A549 (cell line): ENCODE measurements at regions not wholly inside any gene's neighbourhood (a gene's known extent, or its start where the extent isn't known, plus 50 kb on each side); places are given as distances from the start of the nearest gene placed in this dataset.

Experiments
- ATAC-seq, 2 experiments: fragments of 200-7000 bp in 1 of 2; fragments of >200 bp in 1 of 2; cut with Nextera tagmentation in 1 of 2; cut with Tn5 transposase in 1 of 2; 3 replicates each; pipeline versions ENCODE4 v1.8.0 to v1.9.1; 2018 to 2020; ENCODE audit warnings: mild to moderate bottlenecking in 1 of 2, moderate library complexity in 1 of 2
- CTCF ChIA-PET: fragments of 300-600 bp; sonication (Branson Sonifier 250); formaldehyde crosslinking; extraction: SDS; loops from one replicate; lab custom pipeline; 2021; ENCODE audit warnings: antibody characterized with exemption, inconsistent platforms; lab: Yijun Ruan, JAX
- POLR2A ChIA-PET: fragments of 350-600 bp; formaldehyde crosslinking; extraction: SDS; loops from one replicate; lab custom pipeline; 2021; ENCODE audit warnings: antibody characterized with exemption, inconsistent platforms; lab: Yijun Ruan, JAX
- DNase-seq, 2 experiments: peaks; one replicate each; pipeline versions ENCODE4 v3.0.0 to v3.0.0-alpha.2; 2011 to 2016; ENCODE audit warnings: low read depth in 1 of 2, low spot score in 1 of 2
- FAIRE-seq: peaks from 2 replicates; lab custom pipeline; 2011; peaks lifted over from hg19 to GRCh38; lab: Jason Lieb, UNC
- H3K27ac ChIP-seq, 2 experiments: fragments of >200 bp; sonication (Bioruptor Twin); formaldehyde crosslinking; 3 replicates each; pipeline ENCODE4 v1.5.1; 2016 to 2017
- H3K4me1 ChIP-seq: fragments of >200 bp; sonication (Bioruptor Twin); formaldehyde crosslinking; 3 replicates; pipeline ENCODE4 v1.6.1; 2016
- H3K4me2 ChIP-seq: fragments of >200 bp; sonication (Bioruptor Twin); formaldehyde crosslinking; 3 replicates; pipeline ENCODE4 v1.6.1; 2016
- H3K4me3 ChIP-seq: fragments of >200 bp; sonication (Bioruptor Twin); formaldehyde crosslinking; 3 replicates; pipeline ENCODE4 v1.5.1; 2016
- H3K9me3 ChIP-seq: fragments of >200 bp; sonication (Bioruptor Twin); formaldehyde crosslinking; 3 replicates; pipeline ENCODE4 v1.6.1; 2016
- BCL3 ChIP-seq: fragments of >200 bp; sonication (Bioruptor Twin); formaldehyde crosslinking; IDR thresholded peaks from 3 replicates; pipeline ENCODE4 v1.6.1; 2016
- CTCF ChIP-seq: fragments of >200 bp; sonication (Bioruptor Twin); formaldehyde crosslinking; IDR thresholded peaks from 3 replicates; pipeline ENCODE4 v1.5.1; 2016
- EHF ChIP-seq: fragments of 250-450 bp; sonication (Bioruptor Pico); IDR thresholded peaks from 2 replicates; pipeline ENCODE4 v1.5.0; 2020; ENCODE audit warnings: mild to moderate bottlenecking
- EHMT2 ChIP-seq: fragments of 200-600 bp; sonication (generic); IDR thresholded peaks from 2 replicates; pipeline ENCODE4 v1.6.1; 2016; ENCODE audit warnings: antibody characterized with exemption, low read depth, mild to moderate bottlenecking, moderate library complexity
- ESRRA ChIP-seq: fragments of 150-350 bp; IDR thresholded peaks from 2 replicates; pipeline ENCODE4 v1.6.1; 2014; ENCODE audit warnings: mild to moderate bottlenecking, low read length, borderline replicate concordance
- FOSB ChIP-seq: fragments of 250-450 bp; sonication (Bioruptor Pico); IDR thresholded peaks from 2 replicates; pipeline ENCODE4 v1.5.0; 2020; ENCODE audit warnings: mild to moderate bottlenecking, moderate library complexity
- GATA3 ChIP-seq: IDR thresholded peaks from 2 replicates; pipeline ENCODE4 v1.6.1; 2012; ENCODE audit warnings: borderline replicate concordance
- HOXB5 ChIP-seq: fragments of 250-450 bp; sonication (Bioruptor Pico); IDR thresholded peaks from 2 replicates; pipeline ENCODE4 v1.5.0; 2020; ENCODE audit warnings: mild to moderate bottlenecking, moderate library complexity
- JUN ChIP-seq, 2 experiments: fragments of >200 bp; sonication (Bioruptor Twin); formaldehyde crosslinking; IDR thresholded peaks; 2 replicates in 1 of 2; 3 replicates in 1 of 2; pipeline ENCODE4 v1.6.1; 2016 to 2017
- JUNB ChIP-seq: fragments of >200 bp; sonication (Bioruptor Twin); formaldehyde crosslinking; IDR thresholded peaks from 2 replicates; pipeline ENCODE4 v1.6.1; 2016
- MAFK ChIP-seq: fragments of 450-650 bp; IDR thresholded peaks from 2 replicates; pipeline ENCODE4 v1.6.1; 2014; ENCODE audit not compliant: partially characterized antibody
- MAZ ChIP-seq: fragments of 150-350 bp; IDR thresholded peaks from 2 replicates; pipeline ENCODE4 v1.6.1; 2014; ENCODE audit warnings: antibody characterized with exemption, low read depth, low read length, borderline replicate concordance
- NFE2L2 ChIP-seq: fragments of 150-350 bp; conservative IDR thresholded peaks from 2 replicates; pipeline ENCODE4 v1.6.1; 2014; ENCODE audit warnings: low read length
- NR3C1 ChIP-seq: fragments of >200 bp; sonication (Bioruptor Twin); formaldehyde crosslinking; IDR thresholded peaks from 3 replicates; pipeline ENCODE4 v1.6.1; 2017
- POLR2AphosphoS2 ChIP-seq: conservative IDR thresholded peaks from 2 replicates; pipeline ENCODE4 v1.6.1; 2012; ENCODE audit warnings: low read length, improper control_type of control experiment, inconsistent platforms
- RAD21 ChIP-seq, 2 experiments: fragments of >200 bp in 1 of 2; sonication (Bioruptor Twin) in 1 of 2; formaldehyde crosslinking in 1 of 2; IDR thresholded peaks in 1 of 2; conservative IDR thresholded peaks in 1 of 2; 2 replicates in 1 of 2; 3 replicates in 1 of 2; pipeline ENCODE4 v1.6.1; 2012 to 2018; ENCODE audit warnings: inconsistent platforms in 1 of 2
- RARB ChIP-seq: fragments of 250-450 bp; sonication (Bioruptor Pico); IDR thresholded peaks from 2 replicates; pipeline ENCODE4 v1.8.0; 2021; ENCODE audit warnings: mild to moderate bottlenecking, moderate library complexity
- SMC3 ChIP-seq: fragments of >200 bp; sonication (Bioruptor Twin); formaldehyde crosslinking; IDR thresholded peaks from 3 replicates; pipeline ENCODE4 v1.6.1; 2018; ENCODE audit warnings: inconsistent platforms
- TP53 ChIP-seq: fragments of 250-450 bp; sonication (Bioruptor Pico); IDR thresholded peaks from 2 replicates; pipeline ENCODE4 v1.5.0; 2021; ENCODE audit warnings: mild to moderate bottlenecking, moderate library complexity
- ZNF302 ChIP-seq: fragments of 250-450 bp; sonication (Bioruptor Pico); IDR thresholded peaks from 2 replicates; pipeline ENCODE4 v1.9.0; 2021; ENCODE audit warnings: inconsistent platforms, mild to moderate bottlenecking, moderate library complexity
- ZSCAN20 ChIP-seq: fragments of 250-450 bp; sonication (Bioruptor Pico); IDR thresholded peaks from 2 replicates; pipeline ENCODE4 v1.8.0; 2022; ENCODE audit warnings: mild to moderate bottlenecking, moderate library complexity
- WGBS: methylation state at CpG from one replicate; pipeline ENCODE4 v1.1.6; 2017; ENCODE audit errors: missing lambda C conversion rate; 5-methylcytosine and 5-hydroxymethylcytosine counted together
- TF ChIP-seq, protein P1 (sequence below): IDR thresholded peaks from 2 replicates; pipeline ENCODE4 v1.6.1; 2012
- TF ChIP-seq, protein P2 (sequence below): fragments of >200 bp; sonication (Bioruptor Twin); formaldehyde crosslinking; IDR thresholded peaks from 2 replicates; pipeline ENCODE4 v1.6.1; 2016
- TF ChIP-seq, protein P3 (sequence below): IDR thresholded peaks from 2 replicates; pipeline ENCODE4 v1.6.1; 2012; ENCODE audit warnings: low read depth, borderline replicate concordance

DNA sequence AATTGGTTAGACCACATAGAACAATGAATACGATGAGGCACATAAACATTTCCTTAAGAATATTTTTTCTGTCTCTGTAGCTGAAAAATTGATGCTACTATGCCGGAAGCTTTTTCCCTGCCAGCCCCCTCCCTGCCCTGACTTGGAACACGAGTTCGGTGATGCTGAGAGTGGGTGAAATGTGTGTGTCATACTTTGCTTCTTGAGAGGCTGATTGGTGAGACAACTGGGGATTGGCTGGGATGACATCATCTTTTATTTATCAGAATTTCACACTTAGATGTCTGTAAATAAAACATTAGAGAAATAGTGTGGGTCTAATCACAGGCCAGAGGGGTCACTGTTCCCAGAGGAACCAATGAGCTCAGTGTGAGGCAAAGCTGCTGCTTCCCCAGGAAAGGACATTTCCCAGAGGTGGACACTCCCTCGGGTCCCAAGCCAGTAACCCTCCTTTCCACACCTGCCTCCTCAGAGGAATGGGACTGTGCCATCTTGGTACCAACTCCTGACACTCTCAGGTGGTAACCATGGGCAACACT is 195.4 kb upstream of the C1orf174 start:
- Histone ChIP-seq H3K4me3 (no peak overlapping the region), H3K4me1 (no peaks in the 10 kb centered on the region)
- no peak for FAIRE-seq

DNA sequence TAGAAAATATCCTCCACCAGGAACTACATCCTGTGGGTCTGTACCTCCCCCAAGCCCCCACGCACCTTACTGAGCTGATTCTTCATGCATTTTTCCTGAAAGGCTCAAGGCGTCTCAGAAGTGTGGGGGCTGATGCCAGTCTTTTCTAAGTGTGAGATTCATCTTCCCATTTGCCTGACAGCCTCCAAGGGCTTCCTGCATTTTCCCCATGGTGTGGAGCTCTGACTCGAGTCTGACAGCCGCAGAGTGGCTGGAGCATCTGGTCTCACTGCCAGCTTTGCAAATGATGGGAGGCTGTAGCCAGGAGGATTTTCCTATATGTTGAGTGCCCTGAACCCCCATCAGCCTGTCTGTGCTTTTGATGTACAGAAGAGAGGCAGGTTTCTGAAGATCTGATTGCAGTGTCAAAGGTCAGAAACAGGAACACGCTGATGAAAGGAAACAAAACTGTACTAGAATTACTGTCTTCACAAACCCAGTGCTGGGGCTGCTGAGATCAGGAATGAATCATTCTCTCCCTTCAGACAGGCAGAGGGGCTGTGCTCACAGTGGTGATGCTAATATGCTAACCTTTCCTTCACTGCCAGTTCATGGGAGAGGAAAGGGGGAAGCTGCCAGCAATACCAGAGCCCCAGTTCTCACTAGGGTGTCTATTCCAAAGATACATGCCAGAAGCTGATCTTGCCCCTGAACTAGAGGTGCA is 201.5 kb upstream of the C1orf174 start:
- FAIRE-seq (no peak), ATAC-seq (no peak), DNase-seq (no peak)
- ChIA-PET POLR2A (no interaction called here), CTCF (interaction anchor here (1.3 kb wide), 1 partner anchor 14 kb away, joined by 4 read pairs; no protein-coding TSS in a partner anchor)
- no peak for TF ChIP-seq EHF
- TF ChIP-seq BCL3, result no peak
- TF ChIP-seq JUN (IDR thresholded peaks at IDR 0.05), result no peak
- TF ChIP-seq HOXB5 (CRISPR knock-in tag), result no peak
- TF ChIP-seq, protein P1, sequence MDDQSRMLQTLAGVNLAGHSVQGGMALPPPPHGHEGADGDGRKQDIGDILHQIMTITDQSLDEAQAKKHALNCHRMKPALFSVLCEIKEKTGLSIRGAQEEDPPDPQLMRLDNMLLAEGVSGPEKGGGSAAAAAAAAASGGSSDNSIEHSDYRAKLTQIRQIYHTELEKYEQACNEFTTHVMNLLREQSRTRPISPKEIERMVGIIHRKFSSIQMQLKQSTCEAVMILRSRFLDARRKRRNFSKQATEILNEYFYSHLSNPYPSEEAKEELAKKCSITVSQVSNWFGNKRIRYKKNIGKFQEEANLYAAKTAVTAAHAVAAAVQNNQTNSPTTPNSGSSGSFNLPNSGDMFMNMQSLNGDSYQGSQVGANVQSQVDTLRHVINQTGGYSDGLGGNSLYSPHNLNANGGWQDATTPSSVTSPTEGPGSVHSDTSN, result no peak
- TF ChIP-seq NFE2L2, result no peak
- TF ChIP-seq TP53 (CRISPR knock-in tag), result no peak
- no peak for TF ChIP-seq FOSB
- no peak for TF ChIP-seq POLR2AphosphoS2
- TF ChIP-seq NR3C1, result no peak
- TF ChIP-seq SMC3, result no peak
- no peak for TF ChIP-seq RAD21 (conservative IDR thresholded peaks at IDR 0.05 in 1 of 2, IDR thresholded peaks at IDR 0.05 in 1 of 2)
- no peak for TF ChIP-seq MAZ
- no peak for TF ChIP-seq EHMT2
- TF ChIP-seq, protein P2, sequence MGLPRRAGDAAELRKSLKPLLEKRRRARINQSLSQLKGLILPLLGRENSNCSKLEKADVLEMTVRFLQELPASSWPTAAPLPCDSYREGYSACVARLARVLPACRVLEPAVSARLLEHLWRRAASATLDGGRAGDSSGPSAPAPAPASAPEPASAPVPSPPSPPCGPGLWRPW, result no peak
- Histone ChIP-seq H3K4me3 (no peak overlapping the region), H3K9me3 (no peaks in the 10 kb centered on the region), H3K4me1 (no peaks in the 10 kb centered on the region), H3K27ac (no peak overlapping the region), H3K4me2 (no peak overlapping the region)
- 11% methylated on average over 3 of the region's 5 CpGs for WGBS

More for the DNA sequence above, 195.4 kb upstream of the C1orf174 start:
- ATAC-seq, result no peak
- DNase-seq, result no peak
- H3K27ac ChIP-seq, result no peak overlapping the region
- no peak overlapping the region for H3K4me2 ChIP-seq
- TF ChIP-seq ESRRA (no peak), JUNB (no peak), GATA3 (no peak), ZNF302 (CRISPR knock-in tag) (no peak), RARB (CRISPR knock-in tag) (no peak), CTCF (no peak), HOXB5 (CRISPR knock-in tag) (no peak), ZSCAN20 (no peak), MAFK (no peak)
- TF ChIP-seq, protein P2, result no peak
- TF ChIP-seq, protein P3, sequence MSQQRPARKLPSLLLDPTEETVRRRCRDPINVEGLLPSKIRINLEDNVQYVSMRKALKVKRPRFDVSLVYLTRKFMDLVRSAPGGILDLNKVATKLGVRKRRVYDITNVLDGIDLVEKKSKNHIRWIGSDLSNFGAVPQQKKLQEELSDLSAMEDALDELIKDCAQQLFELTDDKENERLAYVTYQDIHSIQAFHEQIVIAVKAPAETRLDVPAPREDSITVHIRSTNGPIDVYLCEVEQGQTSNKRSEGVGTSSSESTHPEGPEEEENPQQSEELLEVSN, result no peak
- POLR2A ChIA-PET, result no interaction called here
- CTCF ChIA-PET, result no interaction called here
- 14% methylated on average over 5 of the region's 5 CpGs for WGBS
- H3K9me3 ChIP-seq, result peaks cover 2% of the 10 kb centered on the region; the same call in 1 of the 3 replicates
